Stimulated activated CD4-positive, alpha-beta T cell treated with anti-CD3 and anti-CD28 coated beads, Interleukin-4, amount 100 ng/mL, for 24 hours (primary cell): ENCODE measurements at regions not wholly inside any gene's neighbourhood (a gene's known extent, or its start where the extent isn't known, plus 50 kb on each side); places are given as distances from the start of the nearest gene placed in this dataset.
"Not testable (repeated sequence)": the region's sequence is repeated elsewhere in the genome, so short reads cannot be mapped to it uniquely, and the experiment has no call there.

Experiments used
- DNase-seq: peaks from one replicate; pipeline ENCODE4 v3.0.0-alpha.2; 2020

DNA sequence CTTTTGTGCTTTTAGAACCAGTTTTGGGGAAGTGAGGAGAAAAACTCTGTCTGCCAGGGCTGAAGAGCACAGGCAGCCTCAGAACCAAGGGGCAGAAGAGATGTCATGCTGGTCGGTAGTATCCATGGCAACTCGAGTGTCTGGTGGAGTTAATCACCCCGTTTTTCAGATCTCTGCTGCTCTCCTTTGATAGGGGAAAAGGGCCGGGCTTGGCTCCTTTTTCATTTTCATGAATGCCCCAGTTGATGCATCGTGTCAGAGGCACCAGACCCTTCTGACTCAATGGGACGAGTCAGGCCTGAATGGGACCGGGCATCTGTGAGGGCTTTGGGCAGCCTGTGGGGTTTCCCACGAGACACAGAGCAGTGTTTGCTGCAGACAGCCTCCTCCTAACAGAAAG, 304.6 kb downstream of the ABCC12 start:
- DNase-seq: no peak

GRCh38 chr16:47849736-47850135, 306.1 kb downstream of the ABCC12 start:
- DNase-seq: no peak

- DNase-seq: no peak
These were observed 307.2 kb downstream of the ABCC12 start for GRCh38 chr16:47848421-47849109.

GRCh38 chr16:47847220-47847970, 308.4 kb downstream of the ABCC12 start:
- DNase-seq: no peak

DNA sequence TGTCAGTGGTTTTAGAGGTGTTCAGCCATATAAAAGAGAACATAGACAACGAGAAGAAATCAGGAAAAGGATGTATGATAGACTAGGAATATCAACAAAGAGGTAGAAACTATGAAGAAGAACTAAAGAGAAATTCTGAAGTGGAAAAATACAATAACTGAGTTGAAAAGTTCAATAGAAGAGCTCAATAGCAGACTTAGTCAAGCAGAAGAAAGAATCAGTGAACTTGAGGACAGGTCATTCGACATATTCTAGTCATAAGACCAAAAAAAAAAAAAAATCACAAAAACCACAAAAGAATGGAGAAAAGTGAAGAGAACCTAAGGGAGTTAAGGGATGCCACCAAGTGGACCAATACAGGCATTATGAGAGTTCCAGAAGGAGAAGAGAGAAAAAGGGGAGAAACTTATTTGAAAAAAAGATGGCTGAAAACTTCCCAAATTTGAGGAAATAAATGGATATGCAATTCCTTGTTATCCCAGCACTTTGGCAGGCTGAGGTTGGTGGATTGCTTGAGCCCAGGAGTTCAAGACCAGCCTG, 321.2 kb downstream of the ABCC12 start:
- no peak for DNase-seq

DNA sequence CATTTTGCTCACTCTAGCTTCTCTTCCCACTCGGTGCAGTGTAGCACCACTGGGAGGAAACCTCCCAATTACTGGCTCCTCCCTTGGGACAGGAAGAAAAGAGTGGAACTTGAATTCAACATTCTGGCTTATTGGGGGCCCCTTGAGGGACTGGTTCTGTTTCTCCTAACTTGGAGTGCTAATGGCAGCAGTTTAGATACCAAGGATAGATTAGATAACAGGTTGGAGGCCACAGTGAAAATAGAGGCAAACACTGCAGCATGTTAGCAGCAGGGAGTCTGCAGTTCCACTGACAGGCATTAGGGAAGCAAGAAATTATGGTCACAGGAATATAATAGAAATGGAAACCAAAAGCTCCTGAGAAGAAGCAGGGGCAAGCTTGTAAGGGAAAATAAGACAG, 322.0 kb downstream of the ABCC12 start:
- DNase-seq: no peak

GRCh38 chr16:47829850-47830600, 325.8 kb downstream of the ABCC12 start:
- DNase-seq: no peak

- DNase-seq: no peak
These were observed 329.7 kb downstream of the ABCC12 start for GRCh38 chr16:47826070-47826469.

DNA sequence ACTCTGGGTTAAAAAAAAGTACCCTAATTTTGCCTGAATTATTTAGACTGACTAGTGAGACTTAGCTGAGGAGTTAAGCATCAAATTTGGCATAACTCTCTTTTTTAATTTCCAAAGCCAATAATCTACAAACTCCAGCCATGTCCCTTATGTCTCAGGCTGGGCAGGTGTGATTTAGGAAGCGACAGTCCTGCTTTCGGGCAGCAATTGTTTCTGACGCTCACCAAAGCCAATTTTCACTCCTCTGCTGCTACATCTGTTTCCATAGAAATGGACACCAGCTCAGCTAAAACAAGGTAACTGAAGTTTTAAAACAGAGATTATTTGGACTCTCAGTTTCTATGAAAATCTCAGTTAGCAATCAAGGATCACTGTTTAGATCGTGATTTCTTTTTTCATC, 338.7 kb downstream of the ABCC12 start:
- no peak for DNase-seq

- no peak for DNase-seq
These were observed 339.3 kb downstream of the ABCC12 start for GRCh38 chr16:47816511-47816910.

GRCh38 chr16:47815655-47816054, 340.1 kb downstream of the ABCC12 start:
- DNase-seq: no peak

GRCh38 chr16:47811758-47812157, 344.0 kb downstream of the ABCC12 start:
- DNase-seq: not testable (repeated sequence)

DNA sequence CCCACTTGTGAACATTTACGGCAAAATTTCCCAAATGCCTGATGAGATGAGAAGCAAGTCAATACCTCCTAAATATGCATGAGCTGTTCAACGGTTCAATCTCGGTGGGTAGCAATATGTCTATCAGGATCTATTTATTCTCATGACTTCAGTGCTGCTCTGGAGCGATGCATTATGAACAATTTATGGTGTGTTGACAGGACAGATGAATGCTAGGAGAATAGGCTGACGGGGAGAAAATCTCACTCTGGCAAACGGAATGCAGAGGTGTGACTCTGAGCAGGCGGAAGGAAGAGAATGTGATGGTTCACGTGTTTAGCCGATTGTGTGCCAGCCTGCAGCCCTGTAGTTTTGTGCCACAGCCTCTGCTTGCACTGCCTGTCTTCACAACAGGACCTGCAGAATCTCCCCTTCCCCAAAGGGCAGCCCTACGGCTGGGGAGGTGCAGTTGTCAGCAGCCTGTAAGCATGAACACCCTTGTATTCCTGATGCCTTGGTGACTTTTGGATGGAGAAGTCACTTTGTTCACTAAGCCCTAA, 345.2 kb downstream of the PHKB start:
- no peak for DNase-seq

GRCh38 chr16:47787696-47788095, 326.6 kb downstream of the PHKB start:
- no peak for DNase-seq

GRCh38 chr16:47781673-47782072, 320.5 kb downstream of the PHKB start:
- DNase-seq: no peak

- DNase-seq: no peak
These were observed 319.2 kb downstream of the PHKB start for GRCh38 chr16:47780213-47780875.

- DNase-seq: peak; percentile 42
These were observed 318.3 kb downstream of the PHKB start for GRCh38 chr16:47779201-47780016.

DNA sequence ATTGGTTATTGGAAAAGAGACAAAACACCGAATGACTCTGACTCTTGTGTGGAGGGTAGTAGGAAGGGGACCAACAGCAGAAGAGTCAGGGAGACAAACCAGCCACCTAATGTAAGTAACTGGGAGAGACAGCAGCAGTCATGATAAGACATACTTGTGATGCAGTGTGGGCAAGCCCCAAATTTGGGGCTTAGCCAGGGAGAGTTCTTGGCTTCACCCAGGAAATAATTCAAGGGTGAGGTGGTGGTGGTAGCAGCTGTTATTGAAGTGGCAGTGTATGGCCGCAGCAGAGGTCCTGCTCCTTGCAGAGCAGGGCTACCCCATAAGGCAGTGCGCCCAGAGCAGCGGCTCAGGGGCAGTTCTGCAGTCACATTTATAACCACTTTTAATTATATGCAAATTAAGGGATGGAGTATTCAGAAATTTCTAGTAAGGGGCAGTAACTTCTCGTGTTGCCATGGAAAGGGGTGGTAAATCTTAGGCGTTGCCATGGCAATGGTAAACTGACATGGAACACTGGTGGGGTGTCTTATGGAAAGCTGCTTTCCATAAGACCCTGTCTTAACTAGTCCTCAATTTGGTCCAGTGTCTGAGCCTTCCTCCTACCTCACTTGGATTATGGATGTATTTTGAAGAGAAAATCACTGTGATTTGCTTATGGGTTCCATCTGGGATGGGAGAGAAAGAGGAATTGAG, 317.1 kb downstream of the PHKB start:
- no peak for DNase-seq

- DNase-seq: no peak
These were observed 316.1 kb downstream of the PHKB start for GRCh38 chr16:47777220-47777619.

DNA sequence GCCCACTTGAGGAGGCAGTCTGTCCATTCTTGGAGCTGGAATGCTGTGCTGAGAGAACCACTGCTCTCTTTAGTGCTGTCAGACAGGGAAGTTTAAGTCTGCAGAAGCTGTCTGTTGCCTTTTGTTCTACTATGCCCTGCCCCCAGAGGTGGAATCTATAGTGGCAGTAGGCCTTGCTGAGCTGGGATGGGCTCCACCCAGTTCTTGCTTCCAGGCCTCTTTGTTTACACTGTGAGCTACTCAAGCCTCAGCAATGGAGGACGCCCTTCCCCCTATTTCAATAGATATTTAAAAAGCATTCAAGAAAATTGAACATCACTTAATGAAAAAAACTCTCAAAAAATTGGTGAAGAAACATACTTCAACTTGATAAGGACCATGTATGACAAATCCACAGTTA, 313.5 kb downstream of the PHKB start:
- no peak for DNase-seq

DNA sequence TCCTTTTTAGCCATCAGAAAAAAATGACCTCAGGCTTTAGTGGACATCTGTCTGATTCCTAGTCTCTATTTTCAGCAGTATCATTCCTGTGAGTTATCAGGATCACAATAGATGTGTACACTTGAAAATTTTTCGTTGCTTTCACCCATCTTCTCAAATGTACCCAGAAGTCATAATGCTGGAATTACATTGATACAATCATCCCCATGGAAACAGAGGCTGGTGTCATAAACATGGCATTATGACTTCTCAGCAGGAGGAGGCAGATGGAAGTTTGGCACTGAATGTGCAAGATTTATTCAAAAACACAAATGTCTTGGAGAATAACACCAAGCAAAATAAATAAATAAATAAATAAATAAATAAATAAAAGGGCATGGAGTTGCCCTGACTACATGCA, 292.5 kb downstream of the PHKB start:
- DNase-seq: no peak
